HEK293T (cell line): ENCODE measurements at regions not wholly inside any gene's neighbourhood (a gene's known extent, or its start where the extent isn't known, plus 50 kb on each side); places are given as distances from the start of the nearest gene placed in this dataset.

ENCODE experiments used
- CTCF ChIA-PET: fragments of 350-600 bp; formaldehyde crosslinking; extraction: SDS; loops from one replicate; lab custom pipeline; 2021; ENCODE audit warnings: antibody characterized with exemption, inconsistent platforms; lab: Yijun Ruan, JAX
- POLR2A ChIA-PET: fragments of 350-600 bp; formaldehyde crosslinking; extraction: SDS; loops from one replicate; lab custom pipeline; 2020; ENCODE audit warnings: antibody characterized with exemption, inconsistent platforms; lab: Yijun Ruan, JAX
- DNase-seq: peaks from one replicate; pipeline ENCODE4 v3.0.0; 2012; ENCODE audit warnings: mixed read lengths; ENCODE audit errors: extremely low spot score
- ARNT ChIP-seq: fragments of 450-650 bp; IDR thresholded peaks from 2 replicates; pipeline ENCODE4 v1.6.1; 2017; ENCODE audit warnings: mild to moderate bottlenecking
- BHLHE40 ChIP-seq: fragments of 450-650 bp; IDR thresholded peaks from 2 replicates; pipeline ENCODE4 v1.6.1; 2016; ENCODE audit warnings: mild to moderate bottlenecking, moderate library complexity, borderline replicate concordance
- CTBP1 ChIP-seq: fragments of 450-650 bp; IDR thresholded peaks from 2 replicates; pipeline ENCODE4 v1.6.1; 2016; ENCODE audit warnings: borderline replicate concordance
- ELF4 ChIP-seq: fragments of 450-650 bp; IDR thresholded peaks from 2 replicates; pipeline ENCODE4 v1.6.1; 2017; ENCODE audit warnings: antibody characterized with exemption
- FOXA1 ChIP-seq: fragments of 450-650 bp; IDR thresholded peaks from 2 replicates; pipeline ENCODE4 v1.6.1; 2016; ENCODE audit warnings: mild to moderate bottlenecking
- FOXK2 ChIP-seq: fragments of 450-650 bp; IDR thresholded peaks from 2 replicates; pipeline ENCODE4 v1.6.1; 2016; ENCODE audit warnings: mild to moderate bottlenecking
- FOXM1 ChIP-seq: fragments of 450-650 bp; IDR thresholded peaks from 2 replicates; pipeline ENCODE4 v1.6.1; 2017; ENCODE audit warnings: mild to moderate bottlenecking, borderline replicate concordance
- HDGF ChIP-seq: fragments of 450-650 bp; IDR thresholded peaks from 2 replicates; pipeline ENCODE4 v1.6.1; 2017; ENCODE audit warnings: antibody characterized with exemption, borderline replicate concordance
- L3MBTL2 ChIP-seq: fragments of 450-650 bp; conservative IDR thresholded peaks from 2 replicates; pipeline ENCODE4 v1.6.1; 2016; ENCODE audit warnings: mild to moderate bottlenecking
- LEF1 ChIP-seq: fragments of 450-650 bp; IDR thresholded peaks from 2 replicates; pipeline ENCODE4 v1.6.1; 2017; ENCODE audit warnings: mild to moderate bottlenecking, borderline replicate concordance
- NFRKB ChIP-seq: fragments of 450-650 bp; IDR thresholded peaks from 2 replicates; pipeline ENCODE4 v1.6.1; 2016; ENCODE audit warnings: mild to moderate bottlenecking, moderate library complexity
- PKNOX1 ChIP-seq: fragments of 450-650 bp; IDR thresholded peaks from 2 replicates; pipeline ENCODE4 v1.6.1; 2016
- SP1 ChIP-seq: fragments of 450-650 bp; IDR thresholded peaks from 2 replicates; pipeline ENCODE4 v1.6.1; 2017
- SUZ12 ChIP-seq: fragments of 450-650 bp; IDR thresholded peaks from 2 replicates; pipeline ENCODE4 v1.6.1; 2016; ENCODE audit warnings: mild to moderate bottlenecking
- TARDBP ChIP-seq: fragments of 450-650 bp; IDR thresholded peaks from 2 replicates; pipeline ENCODE4 v1.6.1; 2016
- ZNF384 ChIP-seq: fragments of 450-650 bp; IDR thresholded peaks from 2 replicates; pipeline ENCODE4 v1.6.1; 2016

- CTCF ChIA-PET: interaction anchor here (1.1 kb wide), 1 partner anchor 9 kb away, joined by 5 read pairs; no protein-coding TSS in a partner anchor
Measured at GRCh38 chr15:94154255-94154654, 77.1 kb upstream of the MCTP2 start.

GRCh38 chr15:94145046-94145445 lies 86.3 kb upstream of the MCTP2 start:
- TF ChIP-seq PKNOX1 (no peak), FOXK2 (no peak), FOXA1 (no peak), ELF4 (no peak), CTBP1 (no peak), TARDBP (no peak)
- DNase-seq: no peak
- CTCF ChIA-PET: interaction anchor here (0.6 to 1.4 kb wide), 2 partner anchors 19 to 264 kb away, joined by 3 read pairs; no protein-coding TSS in a partner anchor
- POLR2A ChIA-PET: no interaction called here

More at GRCh38 chr15:94154255-94154654, 77.1 kb upstream of the MCTP2 start:
- TF ChIP-seq FOXA1 (no peak), ARNT (no peak), TARDBP (no peak), L3MBTL2 (no peak), NFRKB (no peak), FOXM1 (no peak), BHLHE40 (no peak), LEF1 (no peak), HDGF (no peak), CTBP1 (no peak), SP1 (no peak), SUZ12 (no peak), ZNF384 (no peak)
- DNase-seq: no peak
- POLR2A ChIA-PET: no interaction called here

- ChIA-PET CTCF (no interaction called here), POLR2A (no interaction called here)
- no peak for DNase-seq
- TF ChIP-seq SP1: no peak
- no peak for TF ChIP-seq BHLHE40
- no peak for TF ChIP-seq SUZ12
- TF ChIP-seq L3MBTL2: no peak
Measured at GRCh38 chr15:94141802-94142201, 89.6 kb upstream of the MCTP2 start.

- no peak for DNase-seq
- POLR2A ChIA-PET: no interaction called here
- no peak for TF ChIP-seq BHLHE40
- no peak for TF ChIP-seq ARNT
- no peak for TF ChIP-seq NFRKB
- no peak for TF ChIP-seq ZNF384
- TF ChIP-seq LEF1: no peak
- TF ChIP-seq HDGF: no peak
- no peak for TF ChIP-seq FOXK2
- no peak for TF ChIP-seq FOXM1
- no peak for TF ChIP-seq FOXA1
- no peak for TF ChIP-seq SUZ12
- TF ChIP-seq PKNOX1: no peak
- TF ChIP-seq SP1: no peak
- no peak for TF ChIP-seq ELF4
- TF ChIP-seq L3MBTL2: no peak
- TF ChIP-seq CTBP1: no peak
- no peak for TF ChIP-seq TARDBP
- CTCF ChIA-PET: interaction anchor here (1.1 kb wide), 1 partner anchor 16 kb away, joined by 7 read pairs; no protein-coding TSS in a partner anchor
Measured at GRCh38 chr15:94135486-94136147, 95.7 kb upstream of the MCTP2 start.

GRCh38 chr15:94131875-94132274 lies 99.5 kb upstream of the MCTP2 start:
- CTCF ChIA-PET: interaction anchor here (1.5 kb wide), 1 partner anchor 32 kb away, joined by 5 read pairs; no protein-coding TSS in a partner anchor
- POLR2A ChIA-PET: no interaction called here
- no peak for TF ChIP-seq ZNF384
- no peak for TF ChIP-seq NFRKB
- TF ChIP-seq FOXA1: no peak
- no peak for TF ChIP-seq FOXK2
- TF ChIP-seq L3MBTL2: no peak
- TF ChIP-seq HDGF: no peak
- TF ChIP-seq PKNOX1: no peak
- TF ChIP-seq SP1: no peak
- no peak for TF ChIP-seq FOXM1
- no peak for TF ChIP-seq TARDBP
- TF ChIP-seq LEF1: no peak
- TF ChIP-seq CTBP1: no peak
- TF ChIP-seq ELF4: no peak
- no peak for TF ChIP-seq SUZ12
- TF ChIP-seq ARNT: no peak
- no peak for TF ChIP-seq BHLHE40
- no peak for DNase-seq

GRCh38 chr15:94130504-94130903 lies 100.9 kb upstream of the MCTP2 start:
- no peak for TF ChIP-seq HDGF
- TF ChIP-seq FOXK2: no peak
- no peak for TF ChIP-seq ELF4
- TF ChIP-seq L3MBTL2: no peak
- TF ChIP-seq NFRKB: no peak
- TF ChIP-seq PKNOX1: no peak
- no peak for TF ChIP-seq BHLHE40
- no peak for TF ChIP-seq FOXA1
- TF ChIP-seq SP1: no peak
- no peak for TF ChIP-seq FOXM1
- TF ChIP-seq SUZ12: no peak
- no peak for TF ChIP-seq LEF1
- TF ChIP-seq ARNT: no peak
- TF ChIP-seq ZNF384: no peak
- TF ChIP-seq CTBP1: no peak
- TF ChIP-seq TARDBP: no peak
- ChIA-PET CTCF (interaction anchor here (1.7 kb wide), 1 partner anchor 11 kb away, joined by 5 read pairs; no protein-coding TSS in a partner anchor), POLR2A (interaction anchor here (0.5 kb wide), 1 partner anchor 765 kb away, joined by 3 read pairs; no protein-coding TSS in a partner anchor)
- no peak for DNase-seq
